CD4-positive, alpha-beta T cell treated with Interferon gamma for 1 hour (primary cell): ENCODE measurements at regions not wholly inside any gene's neighbourhood (a gene's known extent, or its start where the extent isn't known, plus 50 kb on each side); places are given as distances from the start of the nearest gene placed in this dataset.
"Not testable (repeated sequence)": the region's sequence is repeated elsewhere in the genome, so short reads cannot be mapped to it uniquely, and the experiment has no call there.

ENCODE experiments used
- DNase-seq: peaks from one replicate; pipeline ENCODE4 v3.0.0-alpha.2; 2020

DNA sequence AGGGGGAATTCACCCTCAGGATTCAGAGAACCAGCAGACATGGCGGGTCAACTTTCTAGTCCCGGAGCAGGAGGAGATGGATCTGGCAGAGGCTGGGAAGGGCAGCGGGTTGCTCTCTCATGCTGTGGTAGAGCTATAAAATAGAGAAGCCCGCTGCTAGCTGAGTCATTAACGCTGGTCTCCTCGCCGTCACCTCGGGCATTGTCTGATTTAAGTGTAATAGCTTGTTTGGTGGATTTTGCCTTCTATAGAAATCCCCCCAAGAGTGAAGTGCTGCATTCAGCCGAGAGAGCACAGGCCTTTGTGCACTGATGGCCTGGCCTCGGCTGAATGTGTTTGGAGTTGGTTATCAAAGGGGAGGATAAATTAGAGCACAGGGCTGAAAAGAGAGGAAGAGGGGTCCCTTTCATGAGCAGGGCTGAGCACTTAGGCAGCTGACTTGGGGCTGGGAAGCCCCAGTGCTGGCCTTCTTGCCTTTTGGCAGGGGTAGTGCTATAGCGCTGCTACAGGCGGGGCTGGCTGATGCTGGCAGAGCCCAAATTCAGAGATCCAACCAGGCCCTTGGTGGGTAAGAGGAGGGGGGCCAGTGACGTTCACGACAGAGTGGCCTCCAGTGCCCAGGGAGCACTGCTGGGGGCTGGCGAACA lies 161.1 kb upstream of the CADM1 start:
- no peak for DNase-seq

DNA sequence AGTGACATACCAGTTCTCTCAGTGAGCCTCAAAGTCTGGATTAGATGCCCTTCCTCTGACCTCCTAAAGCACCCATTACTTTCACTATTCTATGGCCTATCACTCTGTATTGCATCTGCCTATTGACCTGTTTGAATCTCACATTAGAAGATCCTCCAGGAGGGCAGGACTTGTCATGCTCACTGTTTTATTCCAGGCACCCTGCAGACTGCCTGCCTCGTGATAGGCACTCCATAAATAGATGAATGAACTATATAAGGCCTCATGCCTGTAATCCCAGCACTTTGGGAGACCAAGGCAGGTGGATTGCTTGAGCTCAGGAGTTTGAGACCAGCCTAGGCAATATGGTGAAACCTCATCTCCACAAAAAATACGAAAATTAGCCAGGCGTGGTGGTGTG lies 160.1 kb upstream of the CADM1 start:
- DNase-seq: no peak

DNA sequence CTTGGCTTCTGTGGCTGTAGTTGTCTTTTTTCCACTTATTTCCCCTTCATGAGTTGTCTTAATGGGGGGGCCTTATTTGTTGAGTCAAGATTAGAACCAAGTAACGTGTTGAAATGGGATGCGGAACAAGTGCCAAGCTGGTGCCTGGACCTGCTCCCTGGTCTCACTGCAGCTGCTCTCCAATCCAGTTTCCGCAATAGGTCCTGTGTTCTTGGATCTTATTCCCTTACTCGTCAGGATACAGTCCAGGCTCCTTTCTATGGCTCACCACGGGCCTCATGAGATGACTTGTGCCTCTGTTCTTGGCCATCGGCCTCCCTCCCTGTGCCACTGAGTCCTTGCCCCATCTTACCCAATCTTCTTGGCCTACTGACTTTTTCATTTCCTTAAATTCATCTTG lies 159.6 kb upstream of the CADM1 start:
- DNase-seq: no peak

DNA sequence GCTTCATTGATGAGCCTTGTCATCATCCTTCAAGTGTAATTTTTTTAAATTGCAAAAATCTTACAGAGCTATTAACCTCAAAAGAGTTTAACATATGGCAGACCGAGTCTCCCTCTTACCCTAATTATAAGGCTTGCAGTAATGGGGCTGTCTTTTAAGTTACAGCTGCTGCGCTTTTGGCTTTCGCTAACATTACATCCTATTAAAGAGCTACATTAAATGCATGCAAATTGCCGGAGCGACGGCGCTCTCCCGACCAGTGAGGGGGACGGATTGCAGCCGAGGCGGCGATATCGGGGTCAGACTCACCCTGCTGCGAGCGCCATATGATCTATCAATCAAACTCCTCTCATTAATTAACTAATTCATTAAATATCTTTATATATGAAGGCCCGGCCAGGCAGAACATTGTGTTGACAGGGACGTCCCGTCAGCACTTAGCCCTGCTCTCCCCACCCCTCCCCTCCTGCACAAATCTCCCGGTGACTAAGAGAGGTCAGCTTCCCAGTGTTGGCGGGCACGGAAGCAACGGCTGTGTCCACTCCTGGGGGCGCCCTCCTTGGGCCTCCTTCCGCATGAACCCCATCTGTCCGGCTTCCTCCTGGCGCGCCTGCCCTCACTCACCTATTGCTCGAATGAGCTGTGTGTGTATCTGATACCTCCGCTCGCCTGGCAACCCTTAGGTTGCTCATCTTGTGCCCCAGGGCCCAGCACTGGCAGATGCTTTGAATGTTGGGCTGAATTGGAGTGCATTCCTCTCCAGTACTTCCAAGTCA lies 156.0 kb upstream of the CADM1 start:
- DNase-seq: no peak

DNA sequence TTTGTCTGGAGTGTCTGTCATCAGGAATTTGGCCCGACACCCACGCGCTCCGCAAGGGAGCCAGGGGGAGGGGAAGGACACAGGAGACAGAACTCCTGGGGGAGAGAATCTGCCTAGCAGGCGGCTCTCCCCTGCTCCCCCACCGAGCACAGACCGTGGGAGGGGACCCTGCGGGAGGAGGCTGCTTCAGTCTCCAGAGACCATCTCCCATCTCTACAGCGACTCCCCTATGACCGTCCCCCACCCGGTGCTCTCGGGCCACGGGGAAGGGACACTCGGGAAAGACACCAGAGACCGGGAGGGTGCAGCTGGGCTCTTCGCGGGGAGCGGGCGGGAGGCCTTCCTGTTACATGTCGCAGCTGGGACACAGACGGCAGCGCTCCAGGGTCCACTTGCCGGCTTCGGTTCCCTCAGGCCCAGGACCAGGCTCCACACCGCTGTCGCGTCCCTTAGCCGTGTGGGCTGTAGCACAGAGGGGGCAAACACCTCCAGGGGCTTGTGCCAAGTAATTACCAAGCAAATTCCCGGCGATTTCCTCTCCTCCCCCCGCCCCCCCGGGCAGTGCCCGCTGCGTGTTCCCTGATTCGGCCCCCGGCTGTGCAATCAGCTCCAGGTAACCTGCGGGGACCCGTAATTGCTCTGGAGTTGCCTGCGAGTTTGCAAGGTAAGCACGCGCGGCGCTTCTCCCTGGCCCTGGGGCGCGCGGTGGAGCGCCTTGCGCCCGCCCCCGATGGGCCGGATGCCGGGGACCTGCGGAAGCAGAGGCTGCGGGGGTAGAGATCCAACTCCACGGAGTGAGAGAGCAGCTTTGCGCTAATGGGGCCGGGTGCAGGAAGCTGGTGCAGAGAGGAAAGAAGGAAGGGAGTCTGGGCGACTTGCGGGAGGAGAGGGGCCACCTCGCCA lies 155.1 kb upstream of the CADM1 start:
- DNase-seq: no peak

DNA sequence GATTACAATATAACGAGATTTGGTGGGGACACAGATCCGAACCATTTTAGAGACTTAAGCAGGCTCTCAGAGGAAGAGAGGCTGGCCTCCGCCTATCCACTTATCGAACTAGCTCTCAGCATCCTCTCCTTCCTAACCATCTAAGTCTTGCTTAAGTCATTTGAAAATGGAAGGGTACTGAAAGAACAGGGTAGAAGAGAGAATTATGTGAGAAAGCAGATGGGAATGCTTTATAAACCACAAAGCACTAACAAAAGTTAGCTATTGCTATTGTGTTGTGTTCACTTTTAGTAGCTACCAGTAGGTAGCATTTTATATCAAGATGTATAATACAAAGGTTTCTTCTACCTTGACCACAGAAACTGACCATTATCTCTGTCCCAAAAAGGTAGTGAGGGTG lies 153.4 kb upstream of the CADM1 start:
- DNase-seq: no peak

DNA sequence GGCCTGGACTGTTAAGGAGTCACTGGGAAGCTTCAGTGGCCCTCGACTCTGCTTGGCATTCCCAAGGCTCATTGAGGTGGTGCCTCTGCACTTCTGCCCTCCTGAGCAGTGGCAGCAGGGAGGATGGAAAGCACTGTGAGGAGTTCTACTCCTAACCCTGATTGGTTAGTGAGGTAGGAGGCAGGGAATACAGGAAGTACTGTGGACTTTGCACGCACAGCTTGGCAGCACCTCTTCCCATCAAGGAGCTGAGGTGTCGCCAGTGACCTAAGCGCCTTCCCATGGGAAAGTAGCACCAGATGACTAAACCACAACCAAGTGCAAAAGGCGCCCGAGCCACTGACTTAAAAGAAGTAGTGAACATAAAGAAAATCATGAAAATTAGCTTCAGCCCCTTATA lies 152.5 kb upstream of the CADM1 start:
- no peak for DNase-seq

DNA sequence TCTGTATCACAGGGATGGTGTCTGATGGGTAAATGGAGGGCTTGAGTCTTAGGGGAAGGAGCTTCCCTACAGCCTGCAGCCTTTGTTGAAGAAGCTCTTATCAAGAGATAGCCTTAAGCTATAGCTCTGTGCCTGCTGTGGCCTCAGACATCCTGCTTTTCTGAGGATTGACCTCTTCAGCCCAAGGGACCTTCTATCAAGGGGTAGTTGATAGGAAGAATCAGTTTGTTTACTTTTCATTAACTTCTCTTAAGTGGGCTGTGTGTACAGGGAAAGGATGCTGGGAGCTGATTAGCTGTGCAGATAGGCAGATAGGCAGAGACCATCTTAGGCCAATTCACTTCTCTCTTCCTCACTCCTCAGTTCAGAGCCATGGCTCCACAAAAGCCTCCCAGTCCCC lies 151.8 kb upstream of the CADM1 start:
- no peak for DNase-seq

DNA sequence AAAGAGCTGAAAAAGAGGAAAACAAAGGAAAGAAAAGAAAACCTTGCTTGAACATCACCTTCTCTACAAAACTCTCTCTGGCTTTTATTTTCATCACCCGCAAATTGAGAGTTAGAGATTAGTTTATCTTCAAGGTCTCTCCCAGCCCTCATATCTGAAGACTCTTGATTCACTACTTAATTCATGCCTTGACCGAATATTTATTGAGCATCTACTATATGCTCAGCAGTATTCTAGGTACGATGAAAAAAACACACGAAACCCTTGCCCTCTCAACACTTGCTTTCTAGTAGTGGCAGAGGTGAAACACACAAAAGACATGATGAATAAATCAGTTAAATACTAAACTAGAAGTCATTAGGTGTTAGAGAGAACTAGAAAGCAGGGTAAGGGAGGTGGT lies 150.6 kb upstream of the CADM1 start:
- no peak for DNase-seq

DNA sequence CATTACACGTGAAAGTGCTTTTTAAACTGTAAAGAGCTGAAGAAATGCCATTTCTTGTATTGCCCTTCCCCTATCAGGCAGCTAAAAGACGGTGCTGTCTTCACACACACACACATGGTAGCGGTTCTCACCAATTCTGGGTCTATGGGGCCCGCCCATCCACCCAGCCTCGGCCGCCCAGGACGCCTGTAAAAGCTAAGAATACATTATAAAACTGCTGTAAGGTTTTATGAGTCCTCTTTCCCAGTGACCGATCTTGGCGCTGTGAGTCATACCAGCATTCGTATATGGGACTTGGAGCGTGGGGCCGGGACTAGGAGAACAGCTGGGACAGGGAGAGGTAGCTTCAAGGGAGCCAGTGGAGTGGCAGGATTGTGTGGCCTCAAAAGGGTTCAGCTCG lies 149.7 kb upstream of the CADM1 start:
- DNase-seq: no peak

DNA sequence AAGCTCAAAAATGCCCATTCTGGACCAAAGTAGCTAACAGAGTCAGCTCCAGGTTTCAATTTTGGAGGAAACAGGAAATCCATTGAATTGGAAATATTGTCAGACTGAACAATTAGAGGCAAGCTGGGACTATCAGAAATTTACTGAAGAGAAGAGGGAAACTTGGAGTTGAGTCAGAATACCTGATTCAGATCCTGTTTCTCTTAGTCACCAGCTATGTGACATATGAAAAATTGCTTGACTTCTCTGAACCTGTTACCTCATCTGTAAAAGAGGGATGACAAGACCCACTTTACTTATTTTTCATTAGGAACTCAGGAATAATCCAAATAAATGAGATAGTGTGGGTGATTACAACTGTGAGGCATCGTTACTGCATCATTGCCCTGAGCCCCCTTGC lies 148.9 kb upstream of the CADM1 start:
- DNase-seq: no peak

DNA sequence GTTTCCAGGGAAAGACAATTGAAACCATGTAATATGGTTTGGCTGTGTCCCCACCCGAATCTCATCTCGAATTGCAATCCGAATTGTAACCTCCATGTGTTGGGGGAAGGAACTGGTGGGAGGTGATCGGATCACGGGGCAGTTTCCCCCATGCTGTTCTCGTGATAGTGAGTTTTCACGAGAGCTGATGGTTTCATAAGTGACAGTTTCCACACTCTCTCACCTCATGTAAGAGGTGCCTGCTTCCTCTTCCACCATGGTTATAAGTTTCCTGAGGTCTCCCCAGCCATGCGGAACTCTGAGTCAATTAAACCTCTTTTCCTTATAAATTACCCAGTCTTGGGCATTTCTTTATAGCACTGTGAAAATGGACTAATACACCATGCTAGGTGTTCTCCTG lies 148.3 kb upstream of the CADM1 start:
- DNase-seq: no peak

DNA sequence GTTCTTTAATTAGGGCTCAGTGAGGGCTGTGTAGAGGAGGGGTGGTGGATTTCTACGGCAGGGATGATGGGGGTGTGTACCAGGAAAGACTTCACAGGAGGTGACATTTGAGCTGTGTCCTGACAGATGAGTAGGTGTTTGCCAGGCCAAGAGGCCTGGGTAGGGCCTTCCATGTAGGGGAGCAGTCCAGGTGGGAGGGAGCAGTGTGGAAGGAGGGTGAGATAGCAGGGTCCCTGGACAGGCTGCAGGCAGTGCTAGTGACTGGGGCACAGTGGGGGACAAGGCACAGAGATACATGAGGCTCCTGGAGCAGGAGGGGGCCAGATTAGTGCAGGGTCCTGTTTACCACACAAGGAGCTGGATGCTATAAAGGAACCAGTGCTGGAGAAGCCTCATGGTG lies 147.9 kb upstream of the CADM1 start:
- no peak for DNase-seq

DNA sequence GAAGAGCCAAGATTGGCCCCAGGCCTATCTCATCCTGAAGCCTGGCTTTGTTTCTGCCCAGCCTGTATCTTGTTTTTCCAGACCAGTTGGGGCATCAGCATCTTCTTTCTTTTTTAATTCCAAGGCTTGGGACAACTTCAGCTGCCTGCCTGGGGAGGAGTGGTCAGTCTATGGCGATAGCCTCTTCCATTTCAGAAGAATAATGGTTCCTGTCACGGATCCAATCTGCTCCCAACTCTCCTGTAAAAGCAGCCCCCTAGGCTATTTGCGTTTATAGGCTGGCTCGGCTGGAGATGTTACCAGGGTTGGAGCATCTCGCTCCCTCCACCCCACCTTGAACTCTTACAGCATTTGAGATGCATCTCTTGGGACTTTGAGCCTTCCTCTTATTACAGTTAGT lies 145.2 kb upstream of the CADM1 start:
- DNase-seq: no peak

DNA sequence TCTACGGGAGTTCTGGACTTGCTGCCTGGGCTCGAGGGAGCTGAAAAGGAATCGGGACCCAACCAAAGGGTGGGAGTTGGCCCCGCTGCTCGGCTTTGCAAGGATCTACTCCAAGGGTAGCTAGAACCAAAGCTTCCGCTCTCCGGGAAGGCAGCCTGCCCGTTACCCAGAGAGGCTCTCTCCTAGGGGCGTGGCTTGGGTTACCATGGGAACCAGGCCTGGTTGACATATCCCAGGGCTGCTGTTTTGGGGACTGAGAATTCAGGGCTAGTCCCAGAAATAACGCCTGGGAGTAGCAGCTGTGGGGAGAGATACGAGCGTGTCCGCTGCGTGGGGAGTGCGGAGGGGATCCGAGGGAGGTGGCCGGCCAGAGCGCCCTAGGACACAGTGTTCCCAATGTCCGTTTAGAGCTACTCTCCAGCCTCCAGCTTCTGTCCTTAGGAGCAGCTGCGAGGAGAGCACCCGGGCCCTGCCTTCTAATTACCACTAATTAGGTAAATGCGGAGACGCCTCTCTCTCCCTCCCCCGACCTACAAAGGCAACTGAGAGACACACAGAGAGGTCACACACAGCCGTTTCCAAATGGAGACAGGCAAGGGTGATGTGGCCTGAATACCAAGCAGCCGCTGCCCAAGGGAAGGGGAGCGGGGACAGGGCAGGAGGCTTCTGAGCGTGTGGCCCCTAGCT lies 141.6 kb upstream of the CADM1 start:
- DNase-seq: no peak

DNA sequence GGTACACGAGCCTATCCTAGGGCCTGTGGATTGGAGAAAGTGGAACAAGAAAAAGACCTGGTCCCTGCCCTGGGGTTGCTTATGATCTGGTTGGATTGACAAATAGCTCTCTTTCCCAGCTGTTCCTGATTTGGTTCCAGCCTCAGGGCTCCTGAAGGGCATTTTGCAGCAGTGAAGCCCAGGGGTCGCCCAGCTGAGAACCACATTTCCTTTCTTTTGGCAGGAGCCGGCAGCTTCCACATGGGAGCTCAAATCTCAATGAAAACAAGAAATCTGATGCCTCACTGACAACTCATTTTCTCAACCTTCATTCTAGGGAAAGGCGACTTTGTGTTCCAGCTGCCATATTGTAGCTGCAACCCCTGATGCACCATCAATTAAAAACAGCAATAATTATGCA lies 140.6 kb upstream of the CADM1 start:
- DNase-seq: no peak

DNA sequence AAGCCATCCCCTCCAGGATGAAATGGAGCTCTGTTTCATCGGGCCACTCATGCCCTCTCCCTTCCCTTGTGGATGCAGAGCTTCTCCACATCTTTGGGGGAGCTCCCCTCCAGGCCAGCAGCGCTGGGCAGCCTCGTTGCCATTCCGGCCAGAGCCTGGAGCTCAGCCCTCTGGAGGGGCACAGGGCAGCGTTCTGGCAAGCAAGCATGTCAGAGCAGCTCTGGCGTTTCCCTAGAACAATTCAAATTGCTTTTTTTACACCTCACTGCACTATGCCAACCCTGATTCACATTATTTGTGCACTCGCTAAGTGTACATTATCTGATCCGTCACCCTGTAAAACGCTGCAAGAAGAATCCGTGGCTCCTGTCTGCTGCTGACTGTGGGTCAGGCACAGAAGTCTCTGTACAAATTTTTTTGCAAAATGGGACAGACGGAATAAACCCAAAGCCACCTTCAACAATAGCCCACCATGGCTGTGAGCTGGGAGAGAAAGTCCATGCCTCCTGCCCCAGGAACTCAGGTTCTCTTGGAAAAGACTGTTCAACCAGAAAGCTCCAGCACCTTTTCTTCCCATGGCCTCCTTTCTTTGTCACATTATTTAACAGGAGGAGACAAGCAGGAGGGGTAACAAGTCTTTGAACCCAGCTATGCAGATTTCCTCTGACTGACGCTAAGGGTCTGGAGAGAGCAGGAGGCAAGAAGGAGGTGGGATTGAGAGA lies 139.5 kb upstream of the CADM1 start:
- DNase-seq: no peak

DNA sequence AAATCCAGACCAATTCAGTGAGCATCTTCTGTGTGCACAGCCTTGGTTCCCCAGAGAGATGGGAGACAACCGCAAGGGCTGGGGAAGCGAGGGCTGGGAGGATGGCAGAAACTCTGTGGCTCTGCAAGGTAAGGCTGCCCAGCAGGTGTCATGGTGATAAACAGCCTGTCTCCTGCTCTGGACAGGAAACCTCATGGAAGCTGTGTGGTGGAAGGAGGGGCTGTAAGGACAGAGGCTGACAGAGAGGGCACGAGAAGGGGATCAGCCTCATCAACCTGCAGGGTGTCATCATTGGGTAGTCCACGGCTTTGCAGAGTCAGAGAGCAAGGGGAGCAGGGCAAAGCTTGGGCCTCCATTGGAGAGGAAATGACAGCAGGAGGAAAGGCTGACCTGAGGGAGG lies 138.4 kb upstream of the CADM1 start:
- no peak for DNase-seq

DNA sequence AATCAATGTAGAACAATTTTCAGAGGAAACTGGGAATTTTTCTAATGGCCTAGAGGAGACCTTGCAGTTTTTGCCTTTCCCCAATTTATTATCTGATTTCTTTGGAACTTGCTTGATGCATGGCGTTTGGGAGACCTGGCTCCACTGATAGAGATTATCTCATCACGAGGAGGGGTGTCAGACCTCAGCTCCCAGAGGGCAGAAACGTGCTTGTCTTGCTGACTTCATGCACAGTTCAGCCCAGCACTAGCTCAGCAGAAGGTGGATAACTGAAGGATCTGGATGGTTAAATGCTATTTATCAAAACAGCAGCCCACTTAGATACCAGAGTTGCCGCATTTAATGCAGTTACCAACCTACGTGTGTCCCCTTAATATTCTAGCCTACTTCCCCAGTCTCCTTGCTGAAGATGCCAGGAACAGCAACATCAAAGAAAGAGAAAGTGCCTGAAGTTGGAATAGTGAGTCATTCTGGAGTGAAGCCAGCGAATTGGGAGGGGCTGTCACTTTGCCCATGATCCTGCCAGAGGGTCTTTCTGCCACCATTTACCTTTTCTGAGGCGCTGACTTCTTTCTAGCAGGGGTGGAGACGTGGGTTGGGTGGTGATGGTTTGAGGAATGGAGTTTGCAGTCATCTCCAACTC lies 133.5 kb upstream of the CADM1 start:
- DNase-seq: no peak

DNA sequence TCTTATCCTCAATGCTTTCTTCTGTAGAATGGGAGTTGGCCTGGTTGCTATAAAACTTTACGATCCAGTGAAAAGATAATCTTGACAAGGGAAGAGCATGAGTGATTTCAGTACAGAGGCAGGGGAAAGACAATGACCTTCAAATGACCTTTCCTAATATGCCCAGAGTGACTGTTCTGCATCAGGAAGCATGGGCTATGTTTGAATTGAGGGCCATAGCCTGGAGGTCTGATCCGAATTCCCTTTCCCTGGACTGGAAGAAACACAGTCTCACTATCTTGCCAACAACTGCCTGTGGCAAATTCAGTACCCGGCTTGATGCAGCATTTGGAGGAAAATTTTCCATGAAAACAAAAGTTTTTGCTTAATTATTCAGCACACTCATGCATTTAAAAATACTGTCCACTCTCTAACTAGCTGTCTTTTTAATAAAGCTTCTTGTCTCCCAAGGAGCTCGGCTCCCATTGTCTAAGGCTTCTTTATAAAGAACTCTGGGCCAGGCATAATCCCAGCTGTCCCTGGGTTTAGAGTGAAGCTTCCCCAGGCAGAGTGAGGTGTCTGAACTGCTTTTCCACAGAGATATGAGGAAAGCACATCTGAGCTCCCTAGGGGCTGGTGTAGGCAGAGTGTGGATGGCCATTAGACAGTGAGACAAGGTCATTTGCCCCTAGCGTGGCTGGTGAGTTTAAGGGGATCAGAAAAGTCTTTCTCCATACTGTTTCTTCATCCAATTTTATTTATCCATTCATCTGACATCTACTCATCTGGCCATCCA lies 132.7 kb upstream of the CADM1 start:
- DNase-seq: no peak

DNA sequence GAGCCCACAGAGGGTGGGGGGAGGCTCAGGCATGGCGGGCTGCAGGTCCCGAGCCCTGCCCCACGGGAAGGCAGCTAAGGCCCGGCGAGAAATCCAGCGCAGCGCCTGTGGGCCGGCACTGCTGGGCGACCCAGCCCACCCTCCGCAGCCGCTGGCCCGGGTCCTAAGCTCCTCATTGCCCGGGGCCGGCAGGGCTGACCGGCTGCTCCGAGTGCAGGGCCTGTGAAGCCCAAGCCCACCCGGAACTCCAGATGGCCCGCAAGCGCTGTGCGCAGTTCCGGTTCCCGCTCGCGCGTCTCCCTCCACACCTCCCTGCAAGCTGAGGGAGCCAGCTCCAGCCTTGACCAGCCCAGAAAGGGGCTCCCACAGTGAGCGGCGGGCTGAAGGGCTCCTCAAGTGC lies 129.8 kb upstream of the CADM1 start:
- not testable (repeated sequence) for DNase-seq
